HG02884 (cell line): ENCODE measurements at regions not wholly inside any gene's neighbourhood (a gene's known extent, or its start where the extent isn't known, plus 50 kb on each side); places are given as distances from the start of the nearest gene placed in this dataset.

ENCODE experiments used
- ATAC-seq: cut with Tn5 transposase; IDR thresholded peaks from one replicate; pipeline ENCODE4 v1.9.1; 2021; ENCODE audit warnings: mild to moderate bottlenecking, moderate library complexity; ENCODE audit not compliant: unreplicated experiment

- no peak for ATAC-seq
Observed at GRCh38 chr10:60444494-60445064, 54.9 kb upstream of the ANK3 start.

GRCh38 chr10:60443346-60443745 is 53.7 kb upstream of the ANK3 start:
- no peak for ATAC-seq

GRCh38 chr10:60441515-60441914 is 51.8 kb upstream of the ANK3 start:
- no peak for ATAC-seq

- no peak for ATAC-seq
Observed at GRCh38 chr10:60439641-60440040, 50.0 kb upstream of the ANK3 start.
